ENCODE measurements at regions not wholly inside any gene's neighbourhood (a gene's known extent, or its start where the extent isn't known, plus 50 kb on each side); places are given as distances from the start of the nearest gene placed in this dataset. TPM values are rescaled to one million over a fixed set of nuclear protein-coding genes. Genes with fewer than 3 reads are reported as not detected.

GRCh38 chr12:83225806-83226205, 539.1 kb downstream of the TMTC2 start:
- DNase-seq (ENCODE audit: low read depth in 2 of 3, low spot score in 2 of 3), result no peak

GRCh38 chr12:83224012-83224411, 537.3 kb downstream of the TMTC2 start:
- peak in 1 of 3 donors; percentile 23 for DNase-seq (ENCODE audit: low read depth in 2 of 3, low spot score in 2 of 3)

GRCh38 chr12:83220774-83221173, 534.1 kb downstream of the TMTC2 start:
- no peak for DNase-seq (ENCODE audit: low read depth in 2 of 3, low spot score in 2 of 3)

GRCh38 chr12:83216230-83216629, 529.5 kb downstream of the TMTC2 start:
- no peak for DNase-seq (ENCODE audit: low read depth in 2 of 3, low spot score in 2 of 3)

GRCh38 chr12:83214185-83214584, 527.5 kb downstream of the TMTC2 start:
- DNase-seq (ENCODE audit: low read depth in 2 of 3, low spot score in 2 of 3), result no peak

- no peak for DNase-seq (ENCODE audit: low read depth in 2 of 3, low spot score in 2 of 3)
Observed at GRCh38 chr12:83210933-83211332, 524.2 kb downstream of the TMTC2 start.

- DNase-seq (ENCODE audit: low read depth in 2 of 3, low spot score in 2 of 3), result no peak
Observed at GRCh38 chr12:83199069-83199468, 512.4 kb downstream of the TMTC2 start.

- no peak for DNase-seq (ENCODE audit: low read depth in 2 of 3, low spot score in 2 of 3)
Observed at GRCh38 chr12:83198291-83199015, 511.7 kb downstream of the TMTC2 start.

- no peak for DNase-seq (ENCODE audit: low read depth in 2 of 3, low spot score in 2 of 3)
Observed at GRCh38 chr12:83197483-83197914, 510.8 kb downstream of the TMTC2 start.

- DNase-seq (ENCODE audit: low read depth in 2 of 3, low spot score in 2 of 3), result no peak
Observed at GRCh38 chr12:83196694-83197350, 510.1 kb downstream of the TMTC2 start.

- no peak for DNase-seq (ENCODE audit: low read depth in 2 of 3, low spot score in 2 of 3)
Observed at GRCh38 chr12:83190631-83191390, 504.1 kb downstream of the TMTC2 start.

- no peak for DNase-seq (ENCODE audit: low read depth in 2 of 3, low spot score in 2 of 3)
Observed at GRCh38 chr12:83186419-83186818, 499.7 kb downstream of the TMTC2 start.

- DNase-seq (ENCODE audit: low read depth in 2 of 3, low spot score in 2 of 3), result no peak
Observed at GRCh38 chr12:83185241-83185640, 498.5 kb downstream of the TMTC2 start.

Small RNA genes in the stretch of these regions (small RNA-seq; reads per million reads assigned to genes)
- not detected for gene RF00334
